Activated T-cell treated with anti-CD3 and anti-CD28 coated beads, Interleukin-2, amount 50 U/mL, for 48 hours (primary cell): ENCODE measurements at regions not wholly inside any gene's neighbourhood (a gene's known extent, or its start where the extent isn't known, plus 50 kb on each side); places are given as distances from the start of the nearest gene placed in this dataset.

Source experiments
- DNase-seq, 2 experiments: peaks; one replicate each; pipeline ENCODE4 v3.0.0-alpha.2; 2020

- DNase-seq, result no peak
Observed at GRCh38 chr2:236882930-236883329, 202.8 kb upstream of the COPS8 start.

- DNase-seq, result no peak
Observed at GRCh38 chr2:236883819-236884218, 201.9 kb upstream of the COPS8 start.

- no peak for DNase-seq
Observed at GRCh38 chr2:236884569-236885175, 201.0 kb upstream of the COPS8 start.

- DNase-seq, result no peak
Observed at GRCh38 chr2:236886456-236886855, 199.2 kb upstream of the COPS8 start.

- no peak for DNase-seq
Observed at GRCh38 chr2:236887531-236887930, 198.2 kb upstream of the COPS8 start.

- DNase-seq, result no peak
Observed at GRCh38 chr2:236887953-236888793, 197.5 kb upstream of the COPS8 start.

GRCh38 chr2:236888794-236889780, 196.6 kb upstream of the COPS8 start:
- DNase-seq, result no peak

GRCh38 chr2:236889791-236890704, 195.6 kb upstream of the COPS8 start:
- no peak for DNase-seq

- no peak for DNase-seq
Observed at GRCh38 chr2:236892721-236893120, 193.0 kb upstream of the COPS8 start.

GRCh38 chr2:236894791-236895190, 190.9 kb upstream of the COPS8 start:
- no peak for DNase-seq

GRCh38 chr2:236895497-236895896, 190.2 kb upstream of the COPS8 start:
- no peak for DNase-seq

GRCh38 chr2:236896688-236897087, 189.0 kb upstream of the COPS8 start:
- DNase-seq, result no peak

- no peak for DNase-seq
Observed at GRCh38 chr2:236899146-236899545, 186.5 kb upstream of the COPS8 start.

GRCh38 chr2:236899950-236900640, 185.6 kb upstream of the COPS8 start:
- DNase-seq, result no peak

- DNase-seq, result no peak
Observed at GRCh38 chr2:236901956-236902355, 183.7 kb upstream of the COPS8 start.

GRCh38 chr2:236903978-236904377, 181.7 kb upstream of the COPS8 start:
- no peak for DNase-seq

GRCh38 chr2:236904389-236905263, 181.1 kb upstream of the COPS8 start:
- no peak for DNase-seq

GRCh38 chr2:236905976-236906375, 179.7 kb upstream of the COPS8 start:
- DNase-seq, result no peak

GRCh38 chr2:236908439-236909192, 177.1 kb upstream of the COPS8 start:
- no peak for DNase-seq

- DNase-seq, result no peak
Observed at GRCh38 chr2:236909193-236909504, 176.5 kb upstream of the COPS8 start.
